KG1 (cell line): ENCODE measurements at regions not wholly inside any gene's neighbourhood (a gene's known extent, or its start where the extent isn't known, plus 50 kb on each side); places are given as distances from the start of the nearest gene placed in this dataset.
"Not testable (repeated sequence)": the region's sequence is repeated elsewhere in the genome, so short reads cannot be mapped to it uniquely, and the experiment has no call there.

Source experiments
- DNase-seq: peaks from one replicate; lab custom pipeline; 2025; lab: John Stamatoyannopoulos, UW

GRCh38 chr2:207216457-207216856, 50.7 kb upstream of the KLF7 start:
- DNase-seq, result no peak

- DNase-seq, result no peak
These were observed 51.7 kb upstream of the KLF7 start for GRCh38 chr2:207217442-207217841.

DNA sequence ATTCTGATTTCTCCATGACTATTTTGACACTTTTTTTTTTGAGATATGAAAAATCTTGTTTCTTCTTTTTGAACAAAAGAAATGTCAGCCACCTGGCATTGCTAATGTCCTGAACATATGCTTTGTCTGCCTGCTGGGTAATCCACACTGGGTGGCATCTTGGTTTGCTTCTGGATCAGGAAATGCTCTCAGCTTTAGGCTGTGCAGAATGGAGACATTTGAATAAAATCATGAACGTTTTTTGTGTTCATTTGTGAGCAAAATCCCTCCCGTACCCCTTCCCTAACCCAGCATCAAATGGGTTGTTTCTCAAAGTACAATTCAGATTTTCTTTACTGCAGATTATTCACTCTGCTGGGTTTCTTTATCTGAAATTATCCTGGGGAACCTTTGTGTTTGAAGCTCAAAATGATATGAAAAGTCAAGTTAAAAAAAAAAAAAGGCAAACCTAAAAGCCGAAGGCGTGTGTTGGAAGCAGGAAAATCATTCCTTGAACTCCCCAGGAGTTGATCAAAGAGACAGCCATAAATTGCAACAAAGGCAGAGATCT, 53.4 kb upstream of the KLF7 start:
- no peak for DNase-seq

DNA sequence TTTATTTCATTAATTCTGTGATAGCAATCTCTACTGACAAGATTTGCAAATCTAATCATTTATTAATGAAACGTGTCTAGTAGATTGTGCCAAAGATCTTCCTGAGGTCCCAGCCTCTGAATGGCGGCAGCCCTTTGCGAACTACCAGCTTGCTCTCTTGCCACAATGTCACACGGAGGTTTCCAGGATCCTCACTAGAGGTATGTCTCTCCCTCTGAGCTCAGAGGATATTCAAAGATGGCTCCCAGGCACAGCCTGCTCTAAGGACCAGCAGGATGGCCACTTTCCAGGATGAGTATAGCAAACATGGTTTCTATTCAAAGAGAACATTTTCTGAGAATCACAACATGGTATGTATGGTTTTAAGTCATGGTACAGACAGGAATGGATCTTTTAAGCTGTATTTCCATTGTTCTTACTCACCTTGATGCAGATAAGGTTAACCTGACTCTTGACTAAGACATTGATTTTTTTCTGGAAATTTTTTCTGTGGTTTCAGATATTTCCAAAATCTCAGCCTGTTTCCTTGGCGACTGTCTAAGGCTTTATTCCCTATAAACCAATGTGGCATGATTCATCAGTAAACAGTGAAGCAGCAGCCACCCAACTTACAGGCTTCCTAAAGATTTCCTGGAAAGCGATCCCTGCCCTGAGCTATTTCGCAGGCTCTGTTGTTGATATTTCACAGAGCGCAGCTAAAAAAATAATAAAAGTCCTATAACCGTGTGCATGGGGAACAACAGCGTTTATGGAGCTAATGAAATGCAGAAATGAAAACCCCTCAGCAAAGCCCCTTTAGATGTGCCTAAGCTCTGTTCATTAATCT, 54.1 kb upstream of the KLF7 start:
- no peak for DNase-seq

GRCh38 chr2:207221731-207222130, 56.0 kb upstream of the KLF7 start:
- no peak for DNase-seq

GRCh38 chr2:207223051-207223450, 57.3 kb upstream of the KLF7 start:
- DNase-seq, result no peak

DNA sequence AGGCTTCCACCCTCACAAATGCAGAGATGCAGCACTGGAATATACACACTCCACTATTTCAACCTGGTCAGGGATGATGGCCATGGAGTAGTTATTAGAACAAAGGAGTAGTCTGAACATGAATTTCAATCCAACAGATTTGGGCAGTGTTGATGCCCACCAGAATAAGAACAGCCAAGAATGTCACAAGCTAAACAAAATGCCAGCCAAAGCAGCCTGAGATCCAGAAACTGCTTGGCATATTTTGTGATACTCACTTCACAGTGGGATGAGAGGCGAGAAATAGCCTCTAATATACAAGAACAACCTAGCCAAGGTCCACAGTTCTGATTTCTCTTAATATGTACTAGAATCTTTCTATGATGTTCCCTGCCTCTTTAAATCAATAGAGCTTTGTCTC, 58.6 kb upstream of the KLF7 start:
- DNase-seq, result no peak

- no peak for DNase-seq
These were observed 59.2 kb upstream of the KLF7 start for GRCh38 chr2:207224791-207225482.

DNA sequence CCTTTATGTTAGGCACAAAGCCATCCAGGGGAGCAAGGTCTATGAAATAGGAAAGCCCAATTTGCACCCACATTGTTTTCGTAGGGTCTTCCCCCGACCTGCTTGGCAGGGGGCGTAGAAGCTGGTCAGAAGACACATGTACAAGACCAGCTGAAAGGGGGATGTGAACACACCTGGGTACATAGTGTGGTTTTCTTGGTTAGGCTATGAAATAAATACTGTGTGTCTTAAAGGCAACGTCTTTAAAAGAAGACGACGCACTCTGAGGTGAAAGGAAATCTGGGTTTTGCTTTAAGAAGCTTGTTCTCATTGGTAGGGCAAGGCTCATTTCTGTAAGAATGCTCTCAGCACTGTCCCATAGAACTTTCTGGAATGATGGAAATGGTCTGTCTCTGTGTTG, 60.0 kb upstream of the KLF7 start:
- no peak for DNase-seq

DNA sequence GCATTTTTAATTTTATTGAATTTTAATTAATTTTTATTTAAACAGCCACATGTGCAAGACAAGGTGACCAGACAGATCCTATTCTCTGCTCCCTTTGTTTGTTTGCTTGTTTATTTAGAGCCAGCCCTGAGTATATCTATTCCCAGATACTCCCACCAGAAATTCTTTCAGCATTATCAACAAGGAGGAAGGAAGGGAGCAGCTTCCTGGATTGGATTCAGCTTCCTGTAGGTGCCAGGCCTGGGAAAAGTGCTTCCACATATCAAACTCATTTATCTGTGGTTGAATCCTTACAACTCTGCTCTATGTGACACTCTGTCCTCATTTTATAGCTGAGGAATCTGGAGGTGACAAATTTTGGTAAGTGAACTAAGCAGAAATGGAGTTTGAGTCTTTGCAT, 60.5 kb upstream of the KLF7 start:
- no peak for DNase-seq

GRCh38 chr2:207226671-207227061, 60.9 kb upstream of the KLF7 start:
- DNase-seq, result no peak

- DNase-seq, result no peak
These were observed 61.5 kb upstream of the KLF7 start for GRCh38 chr2:207227062-207227748.

DNA sequence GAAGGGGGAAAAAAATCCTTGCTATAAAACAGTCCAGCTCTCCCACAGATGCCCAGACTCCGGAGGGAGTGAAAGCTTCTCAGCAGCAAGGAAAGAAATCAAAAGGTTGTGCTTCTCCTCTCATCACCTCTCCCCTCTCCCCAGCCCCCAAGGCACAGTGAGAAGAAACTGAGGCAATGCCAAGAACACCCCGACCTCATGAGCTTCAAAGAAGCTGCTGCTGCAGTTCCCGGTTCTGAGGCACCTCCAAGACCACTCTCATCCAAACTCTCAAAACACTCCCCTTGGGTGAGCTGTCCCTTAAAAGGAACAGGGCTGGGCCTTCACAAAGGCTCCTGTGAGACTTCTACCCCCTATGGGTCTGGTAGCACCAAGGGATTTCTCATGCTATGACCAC, 62.0 kb upstream of the KLF7 start:
- DNase-seq, result no peak

- DNase-seq, result no peak
These were observed 62.7 kb upstream of the KLF7 start for GRCh38 chr2:207228402-207228801.

DNA sequence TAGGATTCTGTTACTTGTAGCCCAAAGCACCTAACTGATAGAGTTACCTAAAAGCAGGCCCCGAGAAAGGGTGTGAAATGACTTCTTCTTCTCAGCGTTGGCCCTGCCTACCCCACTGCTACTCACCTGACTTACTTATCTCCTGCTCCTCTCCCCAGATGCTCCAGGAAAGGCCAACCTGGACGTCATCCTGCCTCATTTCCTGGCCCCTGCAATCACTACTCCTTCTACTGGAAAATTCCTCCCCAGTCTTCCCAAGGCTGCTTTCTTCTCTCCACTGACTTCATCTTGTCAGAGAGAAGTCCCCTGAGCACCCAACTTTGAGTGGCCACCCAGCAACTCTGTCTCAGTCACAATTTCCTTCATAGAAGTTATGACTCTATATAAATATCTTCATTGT, 63.4 kb upstream of the KLF7 start:
- no peak for DNase-seq

DNA sequence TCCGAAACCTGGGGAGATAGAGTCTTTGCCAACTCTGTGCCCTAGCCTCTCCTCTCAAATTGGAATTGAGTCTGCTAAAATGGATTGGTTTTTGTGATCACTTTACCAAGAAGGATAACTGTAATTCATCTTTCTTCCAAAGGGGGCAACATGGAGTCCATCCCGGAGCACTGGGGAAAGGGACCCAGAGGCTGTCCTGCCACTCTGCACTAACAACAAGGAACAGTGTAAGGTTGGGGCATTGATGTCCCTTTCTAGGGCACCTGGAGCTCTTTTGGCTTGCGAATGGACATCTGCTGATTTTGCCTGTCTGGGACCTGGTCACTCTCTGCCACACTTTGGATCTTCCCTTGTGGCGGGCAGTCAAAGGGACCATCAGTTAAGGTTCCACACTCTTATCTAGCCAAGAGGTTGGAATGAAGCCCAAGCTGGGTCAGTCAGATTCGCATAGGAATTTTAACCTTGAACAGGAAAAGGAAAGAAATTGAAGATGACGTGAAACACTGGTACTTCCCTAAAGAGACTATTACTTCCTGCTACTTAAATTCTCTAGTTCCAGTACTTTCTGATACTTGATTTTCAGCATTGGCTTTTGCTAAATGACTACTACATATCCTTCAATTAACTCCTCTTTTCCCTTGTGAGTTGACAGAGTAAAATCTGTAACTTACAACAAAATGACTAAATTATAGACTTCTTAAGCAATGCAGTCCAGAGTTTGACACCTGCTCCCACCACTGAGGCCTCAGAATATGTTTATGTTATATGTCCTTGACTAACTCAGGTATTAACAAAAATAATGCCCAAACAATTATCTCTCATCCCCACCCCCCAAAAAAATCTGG, 64.7 kb upstream of the KLF7 start:
- no peak for DNase-seq

DNA sequence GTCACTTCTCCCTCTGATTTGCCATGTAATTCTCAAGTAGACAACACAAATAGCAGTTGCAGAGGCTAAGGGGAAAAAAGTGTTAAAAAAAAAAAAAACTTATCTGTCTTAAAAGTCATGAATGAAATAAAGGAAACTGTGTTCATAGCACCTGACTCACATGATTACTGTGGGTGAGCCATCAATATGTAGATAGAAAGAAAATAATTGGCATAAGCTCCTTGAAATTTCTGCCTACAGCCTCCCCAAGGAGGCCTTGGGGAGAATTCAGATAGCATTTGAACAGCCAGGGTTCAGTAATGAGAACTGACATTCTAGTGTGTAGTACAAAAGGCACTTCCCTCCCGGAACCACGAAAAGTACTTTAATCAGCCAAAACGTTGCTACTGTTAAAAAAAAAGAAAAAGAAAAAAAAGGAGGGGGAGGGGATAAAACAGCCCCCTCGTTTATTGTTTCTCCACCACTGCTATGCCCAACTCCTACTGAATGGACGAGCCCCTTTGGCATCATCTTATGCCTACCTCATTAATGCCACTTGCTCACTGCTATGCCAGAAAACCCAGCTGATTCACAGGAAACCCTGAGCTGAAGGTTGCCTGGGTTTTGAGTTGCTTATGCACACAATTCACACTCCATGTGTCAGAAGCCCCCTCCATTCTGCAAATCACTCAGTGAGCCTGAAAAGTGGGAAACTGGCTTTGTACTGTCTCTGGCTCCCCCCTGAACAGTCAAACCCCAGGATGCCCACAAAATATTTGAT, 65.5 kb upstream of the KLF7 start:
- DNase-seq, result no peak

DNA sequence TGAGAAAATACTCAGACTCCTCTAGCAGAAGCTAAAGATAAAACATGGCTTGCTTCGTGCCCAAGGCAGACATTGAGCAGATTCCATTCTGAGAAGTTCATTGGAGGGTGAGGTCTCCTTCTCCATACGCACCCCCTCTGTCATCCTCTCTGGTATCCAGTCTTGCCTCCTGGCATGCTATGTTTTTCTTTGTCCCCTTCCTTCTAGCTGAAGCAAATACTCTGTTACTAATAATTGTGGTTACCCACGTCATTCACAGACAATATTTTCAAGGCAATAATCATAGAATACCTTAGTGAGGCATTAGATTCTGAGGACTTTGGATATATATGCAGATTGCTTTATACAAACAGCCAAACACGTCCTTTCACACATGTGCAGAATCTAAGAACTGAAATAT, 66.2 kb upstream of the KLF7 start:
- DNase-seq, result no peak

- not testable (repeated sequence) for DNase-seq
These were observed 67.4 kb upstream of the KLF7 start for GRCh38 chr2:207233141-207233540.

- no peak for DNase-seq
These were observed 68.0 kb upstream of the KLF7 start for GRCh38 chr2:207233731-207234130.

DNA sequence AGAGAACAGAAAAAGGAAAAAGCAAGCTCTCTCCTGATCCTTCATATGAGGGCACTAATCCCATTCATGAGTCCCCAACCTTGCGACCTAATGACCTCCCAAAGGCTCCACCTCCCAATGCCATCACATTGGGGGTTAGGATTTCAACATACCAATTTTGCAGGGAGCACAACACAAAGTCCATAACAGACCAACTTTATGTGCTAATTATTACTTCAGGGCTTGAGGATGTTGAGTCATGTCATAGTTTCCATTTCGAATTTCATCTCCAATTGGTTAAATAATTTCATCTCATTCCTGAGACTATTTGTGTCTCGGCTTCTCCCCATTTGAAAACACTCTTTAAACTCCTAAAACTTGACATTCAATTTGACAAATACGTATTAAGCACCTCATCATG, 69.9 kb upstream of the KLF7 start:
- no peak for DNase-seq
